Sigmoid colon (tissue), 4 donors: ENCODE measurements at regions not wholly inside any gene's neighbourhood (a gene's known extent, or its start where the extent isn't known, plus 50 kb on each side); places are given as distances from the start of the nearest gene placed in this dataset.

Experiments used
- EP300 ChIP-seq, 4 donors: sonication (generic); formaldehyde crosslinking; IDR thresholded peaks; one replicate each; pipeline ENCODE4 v1.6.1; 2017; ENCODE audit warnings: antibody characterized with exemption in 4 of 4
- POLR2A ChIP-seq, 2 donors: fragments of 450-650 bp; IDR thresholded peaks; one replicate each; pipeline ENCODE4 v1.6.1; 2016; ENCODE audit warnings: antibody characterized with exemption in 2 of 2, mild to moderate bottlenecking in 2 of 2, moderate library complexity in 2 of 2
- POLR2AphosphoS5 ChIP-seq, 4 donors: sonication (generic); formaldehyde crosslinking; IDR thresholded peaks; one replicate each; pipeline ENCODE4 v1.6.1; 2017; ENCODE audit warnings: antibody characterized with exemption in 4 of 4
- TF ChIP-seq, protein P1 (sequence below), 4 experiments: fragments of 450-650 bp in 3 of 4; fragments of 200-600 bp in 1 of 4; IDR thresholded peaks; one replicate each; pipeline ENCODE4 v1.5.1; 2016 to 2019; ENCODE audit warnings: antibody characterized with exemption in 4 of 4, mild to moderate bottlenecking in 3 of 4, moderate library complexity in 2 of 4

DNA sequence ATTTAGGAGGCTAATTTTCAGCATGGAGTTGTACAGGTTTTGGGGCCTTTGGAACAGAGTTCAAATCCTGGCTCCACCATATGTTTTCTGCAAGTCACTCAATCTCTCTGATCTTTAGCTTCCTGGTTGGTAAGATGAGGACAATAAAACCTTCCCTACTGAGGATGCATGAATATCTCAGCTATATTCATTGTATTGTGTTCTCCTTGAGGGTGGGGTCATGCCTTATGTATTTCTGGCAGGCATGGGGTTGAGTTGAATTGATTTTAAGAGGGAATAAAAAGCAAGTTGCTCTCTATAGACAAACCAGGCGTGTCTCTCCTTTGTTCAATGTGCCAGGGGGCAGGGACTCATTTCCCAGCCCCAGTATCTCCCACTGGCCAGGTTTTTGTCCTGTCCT, 173.1 kb downstream of the C12orf75 start:
- TF ChIP-seq EP300 (IDR thresholded peaks at IDR 0.05) (no peak), POLR2A (IDR thresholded peaks at IDR 0.05) (no peak), POLR2AphosphoS5 (IDR thresholded peaks at IDR 0.05) (no peak)
- TF ChIP-seq, protein P1, sequence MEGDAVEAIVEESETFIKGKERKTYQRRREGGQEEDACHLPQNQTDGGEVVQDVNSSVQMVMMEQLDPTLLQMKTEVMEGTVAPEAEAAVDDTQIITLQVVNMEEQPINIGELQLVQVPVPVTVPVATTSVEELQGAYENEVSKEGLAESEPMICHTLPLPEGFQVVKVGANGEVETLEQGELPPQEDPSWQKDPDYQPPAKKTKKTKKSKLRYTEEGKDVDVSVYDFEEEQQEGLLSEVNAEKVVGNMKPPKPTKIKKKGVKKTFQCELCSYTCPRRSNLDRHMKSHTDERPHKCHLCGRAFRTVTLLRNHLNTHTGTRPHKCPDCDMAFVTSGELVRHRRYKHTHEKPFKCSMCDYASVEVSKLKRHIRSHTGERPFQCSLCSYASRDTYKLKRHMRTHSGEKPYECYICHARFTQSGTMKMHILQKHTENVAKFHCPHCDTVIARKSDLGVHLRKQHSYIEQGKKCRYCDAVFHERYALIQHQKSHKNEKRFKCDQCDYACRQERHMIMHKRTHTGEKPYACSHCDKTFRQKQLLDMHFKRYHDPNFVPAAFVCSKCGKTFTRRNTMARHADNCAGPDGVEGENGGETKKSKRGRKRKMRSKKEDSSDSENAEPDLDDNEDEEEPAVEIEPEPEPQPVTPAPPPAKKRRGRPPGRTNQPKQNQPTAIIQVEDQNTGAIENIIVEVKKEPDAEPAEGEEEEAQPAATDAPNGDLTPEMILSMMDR (IDR thresholded peaks at IDR 0.05): no peak
